Nephron progenitor cell (in vitro differentiated cells): ENCODE measurements at regions not wholly inside any gene's neighbourhood (a gene's known extent, or its start where the extent isn't known, plus 50 kb on each side); places are given as distances from the start of the nearest gene placed in this dataset.

Experiments
- DNase-seq: peaks from one replicate; pipeline ENCODE4 v3.0.0; 2021
- H3K27ac Mint-ChIP-seq: 2 replicates; pipeline ENCODE4 v1.8.0; 2021; ENCODE audit warnings: mild to moderate bottlenecking, moderate library complexity, mixed read lengths
- H3K27me3 Mint-ChIP-seq: 2 replicates; pipeline ENCODE4 v1.8.0; 2021; ENCODE audit warnings: mild to moderate bottlenecking, low read depth, mixed read lengths; ENCODE audit not compliant: poor library complexity
- H3K36me3 Mint-ChIP-seq: 2 replicates; pipeline ENCODE4 v1.8.0; 2021; ENCODE audit warnings: low read depth, mixed read lengths
- H3K4me1 Mint-ChIP-seq: 2 replicates; pipeline ENCODE4 v1.8.0; 2021; ENCODE audit warnings: mixed read lengths
- H3K4me3 Mint-ChIP-seq: 2 replicates; pipeline ENCODE4 v1.8.0; 2021; ENCODE audit warnings: mild to moderate bottlenecking, moderate library complexity, mixed read lengths
- H3K9me3 Mint-ChIP-seq: 2 replicates; pipeline ENCODE4 v1.8.0; 2021; ENCODE audit warnings: mild to moderate bottlenecking, moderate library complexity, mixed read lengths
- TF ChIP-seq, protein P1 (sequence below): fragments of 200-600 bp; sonication (generic); IDR thresholded peaks from 2 replicates; pipeline ENCODE4 v1.5.0; 2021; ENCODE audit warnings: antibody characterized with exemption

DNA sequence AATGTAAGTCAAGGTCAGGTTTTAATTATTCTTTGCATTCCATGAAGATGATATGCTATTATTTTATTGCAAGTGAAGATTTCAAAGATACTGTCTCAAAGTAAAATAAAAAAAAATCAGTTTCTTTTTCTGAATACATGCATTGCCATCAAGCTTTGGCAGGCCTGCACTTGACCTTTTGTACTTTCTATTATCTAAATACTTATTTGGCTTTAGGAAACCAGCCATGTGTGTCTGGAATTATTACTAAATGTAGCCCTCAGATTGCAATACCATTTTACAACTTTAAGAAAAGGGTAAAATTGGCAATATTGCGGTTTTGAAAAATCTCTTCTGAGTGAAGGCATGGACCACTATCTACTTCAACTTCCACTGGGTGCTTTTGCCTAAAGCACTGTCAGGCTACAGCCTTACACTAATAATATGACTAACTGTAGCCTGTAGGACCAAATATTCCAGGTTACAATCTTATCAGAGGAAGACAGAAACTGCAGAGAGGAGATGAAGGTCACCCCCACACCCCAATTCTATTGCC lies 349.4 kb upstream of the DCBLD2 start:
- DNase-seq = no peak
- no peaks in the 10 kb centered on the region for H3K36me3 Mint-ChIP-seq
- H3K4me1 Mint-ChIP-seq = no peaks in the 10 kb centered on the region
- TF ChIP-seq, protein P1, sequence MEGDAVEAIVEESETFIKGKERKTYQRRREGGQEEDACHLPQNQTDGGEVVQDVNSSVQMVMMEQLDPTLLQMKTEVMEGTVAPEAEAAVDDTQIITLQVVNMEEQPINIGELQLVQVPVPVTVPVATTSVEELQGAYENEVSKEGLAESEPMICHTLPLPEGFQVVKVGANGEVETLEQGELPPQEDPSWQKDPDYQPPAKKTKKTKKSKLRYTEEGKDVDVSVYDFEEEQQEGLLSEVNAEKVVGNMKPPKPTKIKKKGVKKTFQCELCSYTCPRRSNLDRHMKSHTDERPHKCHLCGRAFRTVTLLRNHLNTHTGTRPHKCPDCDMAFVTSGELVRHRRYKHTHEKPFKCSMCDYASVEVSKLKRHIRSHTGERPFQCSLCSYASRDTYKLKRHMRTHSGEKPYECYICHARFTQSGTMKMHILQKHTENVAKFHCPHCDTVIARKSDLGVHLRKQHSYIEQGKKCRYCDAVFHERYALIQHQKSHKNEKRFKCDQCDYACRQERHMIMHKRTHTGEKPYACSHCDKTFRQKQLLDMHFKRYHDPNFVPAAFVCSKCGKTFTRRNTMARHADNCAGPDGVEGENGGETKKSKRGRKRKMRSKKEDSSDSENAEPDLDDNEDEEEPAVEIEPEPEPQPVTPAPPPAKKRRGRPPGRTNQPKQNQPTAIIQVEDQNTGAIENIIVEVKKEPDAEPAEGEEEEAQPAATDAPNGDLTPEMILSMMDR = no peak
- no peaks in the 10 kb centered on the region for H3K27me3 Mint-ChIP-seq
- H3K27ac Mint-ChIP-seq = no peak overlapping the region
- H3K4me3 Mint-ChIP-seq = no peak overlapping the region
- H3K9me3 Mint-ChIP-seq = no peaks in the 10 kb centered on the region

DNA sequence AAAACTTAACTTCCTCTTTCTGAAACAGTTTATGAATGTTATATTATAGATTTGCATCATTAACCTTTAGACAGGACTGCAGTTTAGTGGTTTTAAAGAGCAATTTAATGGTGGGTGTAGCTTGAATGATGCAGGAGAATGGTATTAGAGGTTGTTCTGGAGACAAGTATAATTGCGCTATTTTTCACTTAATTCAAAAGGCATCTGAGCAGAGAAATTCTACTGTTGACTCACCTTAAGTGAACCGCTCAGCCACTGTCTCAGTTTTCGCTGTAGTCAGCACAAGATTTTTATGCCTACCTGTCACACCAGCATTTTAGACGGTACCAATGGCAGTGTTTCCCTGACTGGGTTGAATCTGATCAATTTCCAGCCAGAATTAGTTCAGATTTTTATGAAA lies 348.8 kb upstream of the DCBLD2 start:
- H3K4me3 Mint-ChIP-seq = no peak overlapping the region
- H3K9me3 Mint-ChIP-seq = no peaks in the 10 kb centered on the region
- DNase-seq = no peak
- H3K27ac Mint-ChIP-seq = no peak overlapping the region
- TF ChIP-seq, protein P1 = no peak
- no peaks in the 10 kb centered on the region for H3K27me3 Mint-ChIP-seq
- H3K4me1 Mint-ChIP-seq = no peaks in the 10 kb centered on the region
- no peaks in the 10 kb centered on the region for H3K36me3 Mint-ChIP-seq

DNA sequence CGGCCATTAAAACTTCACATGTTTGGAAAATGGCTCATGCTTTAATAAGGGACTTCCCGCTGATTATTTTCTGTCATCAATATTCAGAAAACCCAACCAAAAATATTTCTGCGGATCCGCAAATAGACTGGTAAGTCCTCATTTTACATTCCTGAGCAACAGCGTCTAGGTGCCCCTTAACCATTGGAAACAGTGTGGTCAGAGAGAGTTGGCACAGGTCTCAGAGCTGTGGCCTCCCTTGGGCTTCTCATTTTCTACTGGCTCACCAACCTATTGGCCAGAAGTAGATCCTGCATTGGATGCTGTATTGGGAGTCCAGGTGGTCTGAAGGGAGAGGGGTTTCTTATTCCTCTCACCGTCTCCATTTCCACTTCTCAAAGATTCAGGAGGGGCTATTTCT lies 348.1 kb upstream of the DCBLD2 start:
- Mint-ChIP-seq H3K4me3 (no peak overlapping the region), H3K9me3 (no peaks in the 10 kb centered on the region), H3K4me1 (no peaks in the 10 kb centered on the region), H3K27me3 (no peaks in the 10 kb centered on the region), H3K27ac (no peak overlapping the region), H3K36me3 (no peaks in the 10 kb centered on the region)
- TF ChIP-seq, protein P1 = no peak
- DNase-seq = no peak

DNA sequence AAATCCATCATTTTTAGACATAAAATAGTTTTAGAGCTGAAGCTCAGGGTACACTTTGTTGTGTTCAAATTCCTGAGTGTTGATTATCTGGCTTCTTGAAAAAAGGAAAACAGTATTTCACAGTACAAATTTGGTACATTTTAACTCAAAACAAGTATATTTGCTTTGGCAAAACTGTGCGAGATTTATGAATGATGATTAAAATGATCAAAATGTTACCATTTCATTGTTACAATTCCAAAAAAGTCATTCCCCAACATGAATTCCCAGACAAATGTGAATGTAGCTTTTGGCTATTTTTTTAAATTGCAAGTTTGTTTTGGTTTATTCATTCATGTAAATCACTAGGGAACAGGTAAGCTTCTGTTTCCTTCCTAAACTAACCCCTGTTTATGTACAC lies 347.4 kb upstream of the DCBLD2 start:
- Mint-ChIP-seq H3K27ac (no peak overlapping the region), H3K36me3 (no peaks in the 10 kb centered on the region), H3K4me3 (no peak overlapping the region), H3K9me3 (peaks cover 3% of the 10 kb centered on the region), H3K27me3 (no peaks in the 10 kb centered on the region), H3K4me1 (no peaks in the 10 kb centered on the region)
- TF ChIP-seq, protein P1 = no peak
- no peak for DNase-seq

DNA sequence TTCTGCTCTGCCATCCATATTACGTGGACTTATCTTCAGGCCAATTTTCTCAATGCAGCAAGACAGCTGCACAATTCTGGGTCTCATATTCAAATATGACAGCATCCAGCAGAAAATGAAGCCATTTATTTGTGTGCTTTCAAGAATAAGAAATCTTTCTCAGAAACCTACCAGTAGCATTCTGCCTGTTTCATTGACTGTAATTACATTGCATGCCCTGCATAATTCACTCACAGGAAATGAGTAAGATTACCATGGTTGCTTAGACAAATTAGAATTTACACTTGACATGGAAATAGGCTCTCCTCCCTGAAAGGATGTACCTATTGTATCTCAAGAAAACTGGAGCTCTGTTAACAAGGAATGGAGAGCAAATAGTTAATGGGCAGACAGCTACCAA lies 346.6 kb upstream of the DCBLD2 start:
- TF ChIP-seq, protein P1 = no peak
- H3K9me3 Mint-ChIP-seq = peaks cover 7% of the 10 kb centered on the region
- no peaks in the 10 kb centered on the region for H3K4me1 Mint-ChIP-seq
- no peaks in the 10 kb centered on the region for H3K27me3 Mint-ChIP-seq
- DNase-seq = no peak
- no peak overlapping the region for H3K4me3 Mint-ChIP-seq
- no peak overlapping the region for H3K27ac Mint-ChIP-seq
- no peaks in the 10 kb centered on the region for H3K36me3 Mint-ChIP-seq

DNA sequence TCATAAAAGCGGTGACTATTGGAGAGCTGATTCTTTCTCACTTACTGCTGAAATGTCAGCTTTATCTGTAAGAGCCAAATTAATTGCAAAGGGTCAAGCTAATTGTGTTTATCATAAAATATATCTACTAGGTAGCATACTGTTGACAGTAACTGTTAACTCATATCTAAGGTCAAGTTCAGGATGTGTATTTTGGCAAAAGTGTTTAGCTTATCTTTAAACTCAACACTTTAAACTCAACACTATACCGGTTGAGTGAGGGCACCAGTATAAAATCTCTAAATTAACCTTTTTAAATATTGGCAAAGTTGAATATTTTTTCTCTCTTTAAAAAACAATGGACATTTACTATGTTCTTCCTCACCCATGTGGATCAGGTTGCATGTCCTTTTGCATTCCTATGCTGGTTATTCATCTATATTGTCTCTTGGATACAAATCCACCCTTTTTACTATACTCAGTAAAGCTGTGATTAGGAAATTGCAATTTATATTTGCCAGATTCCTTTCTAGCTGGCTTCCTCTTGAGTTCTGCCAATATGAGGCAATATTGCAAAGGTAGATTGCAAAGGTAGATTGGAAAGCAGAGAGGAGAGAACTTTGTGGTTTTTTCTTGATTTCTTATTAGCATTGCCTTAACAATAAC lies 344.6 kb upstream of the DCBLD2 start:
- H3K4me1 Mint-ChIP-seq = no peaks in the 10 kb centered on the region
- H3K9me3 Mint-ChIP-seq = peaks cover 11% of the 10 kb centered on the region
- H3K4me3 Mint-ChIP-seq = no peak overlapping the region
- TF ChIP-seq, protein P1 = no peak
- DNase-seq = no peak
- H3K27me3 Mint-ChIP-seq = no peaks in the 10 kb centered on the region
- no peaks in the 10 kb centered on the region for H3K36me3 Mint-ChIP-seq
- no peak overlapping the region for H3K27ac Mint-ChIP-seq
